ENCODE measurements at regions not wholly inside any gene's neighbourhood (a gene's known extent, or its start where the extent isn't known, plus 50 kb on each side); places are given as distances from the start of the nearest gene placed in this dataset.

DNA sequence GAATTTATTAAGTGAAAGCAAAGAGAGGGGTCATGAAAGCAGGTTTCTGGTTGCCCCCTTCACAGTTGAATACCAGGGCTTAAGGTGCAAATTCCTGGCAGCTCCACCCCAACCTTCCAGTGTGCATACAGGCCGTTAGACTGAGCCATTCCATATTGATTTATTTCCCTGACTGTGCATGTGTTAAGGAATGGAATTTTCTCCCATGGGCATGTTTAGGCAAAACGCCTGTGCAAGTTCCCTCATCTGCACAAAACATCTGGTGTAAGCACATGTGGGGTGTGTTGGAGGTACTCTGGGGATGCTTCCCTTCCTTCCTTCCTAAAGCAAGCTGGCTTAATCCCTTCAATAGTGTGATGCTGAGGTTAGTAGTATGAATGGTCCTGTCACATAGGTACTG is 1470.6 kb downstream of the MAT2B start:
- Histone ChIP-seq H3K4me3 (no peak overlapping the region), H3K27me3 (replicated peaks in 1 of 2; ENCODE audit: control insufficient read depth in 2 of 2, insufficient read depth in 2 of 2, low read length in 1 of 2) (no peaks in the 10 kb centered on the region), H4K20me1 (ENCODE audit: control insufficient read depth, insufficient read depth) (no peaks in the 10 kb centered on the region), H3K36me3 (ENCODE audit: control insufficient read depth in 2 of 2, insufficient read depth in 2 of 2, low read length in 1 of 2) (no peaks in the 10 kb centered on the region), H3K79me2 (ENCODE audit: control insufficient read depth, insufficient read depth, low read length) (no peaks in the 10 kb centered on the region), H2AFZ (ENCODE audit: control insufficient read depth, low read depth, low read length) (no peak overlapping the region), H3K4me2 (ENCODE audit: control insufficient read depth, insufficient read depth) (no peak overlapping the region), H3K4me1 (ENCODE audit: control insufficient read depth, insufficient read depth, low read length) (no peaks in the 10 kb centered on the region), H3K27ac (ENCODE audit: control insufficient read depth, insufficient read depth) (no peak overlapping the region), H3K9ac (ENCODE audit: control insufficient read depth, insufficient read depth, low read length) (no peak overlapping the region), H3K9me3 (replicated peaks; ENCODE audit: control insufficient read depth, insufficient read depth, low read length) (no peaks in the 10 kb centered on the region)
- POLR2A ChIA-PET, result no interaction called here
- RAD21 ChIA-PET (ENCODE audit: unreplicated experiment), result no interaction called here
- DNase-seq (ENCODE audit: low read depth, low spot score), result no peak
- intact Hi-C loops (cut with micrococcal nuclease; ENCODE audit: unreplicated experiment) (no loop called here), in situ Hi-C loops (cut with MboI) (no loop called here)
- ATAC-seq, result no peak
- CTCF ChIA-PET, result no interaction called here
- WGBS (ENCODE audit: insufficient coverage, insufficient replicate concordance, low lambda C conversion rate, missing lambda C conversion rate), result 3% methylated on average over 2 of the region's 2 CpGs
- BruUV-seq (replicated peaks), result no TSS peak
- no peak for FAIRE-seq
- SMC1A ChIA-PET (ENCODE audit: uncharacterized antibody, unreplicated experiment), result interaction anchor here (1.1 kb wide), 1 partner anchor 74 kb away, joined by 3 read pairs; no protein-coding TSS in a partner anchor
- no peak for TF ChIP-seq CHD1 (IDR thresholded peaks at IDR 0.05; ENCODE audit: low read depth, low read length)
- no peak for TF ChIP-seq ZNF207 (IDR thresholded peaks at IDR 0.05; ENCODE audit: borderline replicate concordance)
- no peak for TF ChIP-seq MEF2B (IDR thresholded peaks at IDR 0.05; ENCODE audit: partially characterized antibody, poor library complexity, severe bottlenecking)
- no peak for TF ChIP-seq BHLHE40 (IDR thresholded peaks at IDR 0.05; ENCODE audit: borderline replicate concordance in 1 of 2, low read depth in 2 of 2, low read length in 1 of 2)
- TF ChIP-seq CHD4 (IDR thresholded peaks at IDR 0.05), result no peak
- TF ChIP-seq RAD21 (IDR thresholded peaks at IDR 0.05; ENCODE audit: insufficient read depth, low read depth, low read length), result no peak
- TF ChIP-seq POLR2A (IDR thresholded peaks at IDR 0.05; ENCODE audit: low read depth, low read length), result no peak
- TF ChIP-seq, protein P1, sequence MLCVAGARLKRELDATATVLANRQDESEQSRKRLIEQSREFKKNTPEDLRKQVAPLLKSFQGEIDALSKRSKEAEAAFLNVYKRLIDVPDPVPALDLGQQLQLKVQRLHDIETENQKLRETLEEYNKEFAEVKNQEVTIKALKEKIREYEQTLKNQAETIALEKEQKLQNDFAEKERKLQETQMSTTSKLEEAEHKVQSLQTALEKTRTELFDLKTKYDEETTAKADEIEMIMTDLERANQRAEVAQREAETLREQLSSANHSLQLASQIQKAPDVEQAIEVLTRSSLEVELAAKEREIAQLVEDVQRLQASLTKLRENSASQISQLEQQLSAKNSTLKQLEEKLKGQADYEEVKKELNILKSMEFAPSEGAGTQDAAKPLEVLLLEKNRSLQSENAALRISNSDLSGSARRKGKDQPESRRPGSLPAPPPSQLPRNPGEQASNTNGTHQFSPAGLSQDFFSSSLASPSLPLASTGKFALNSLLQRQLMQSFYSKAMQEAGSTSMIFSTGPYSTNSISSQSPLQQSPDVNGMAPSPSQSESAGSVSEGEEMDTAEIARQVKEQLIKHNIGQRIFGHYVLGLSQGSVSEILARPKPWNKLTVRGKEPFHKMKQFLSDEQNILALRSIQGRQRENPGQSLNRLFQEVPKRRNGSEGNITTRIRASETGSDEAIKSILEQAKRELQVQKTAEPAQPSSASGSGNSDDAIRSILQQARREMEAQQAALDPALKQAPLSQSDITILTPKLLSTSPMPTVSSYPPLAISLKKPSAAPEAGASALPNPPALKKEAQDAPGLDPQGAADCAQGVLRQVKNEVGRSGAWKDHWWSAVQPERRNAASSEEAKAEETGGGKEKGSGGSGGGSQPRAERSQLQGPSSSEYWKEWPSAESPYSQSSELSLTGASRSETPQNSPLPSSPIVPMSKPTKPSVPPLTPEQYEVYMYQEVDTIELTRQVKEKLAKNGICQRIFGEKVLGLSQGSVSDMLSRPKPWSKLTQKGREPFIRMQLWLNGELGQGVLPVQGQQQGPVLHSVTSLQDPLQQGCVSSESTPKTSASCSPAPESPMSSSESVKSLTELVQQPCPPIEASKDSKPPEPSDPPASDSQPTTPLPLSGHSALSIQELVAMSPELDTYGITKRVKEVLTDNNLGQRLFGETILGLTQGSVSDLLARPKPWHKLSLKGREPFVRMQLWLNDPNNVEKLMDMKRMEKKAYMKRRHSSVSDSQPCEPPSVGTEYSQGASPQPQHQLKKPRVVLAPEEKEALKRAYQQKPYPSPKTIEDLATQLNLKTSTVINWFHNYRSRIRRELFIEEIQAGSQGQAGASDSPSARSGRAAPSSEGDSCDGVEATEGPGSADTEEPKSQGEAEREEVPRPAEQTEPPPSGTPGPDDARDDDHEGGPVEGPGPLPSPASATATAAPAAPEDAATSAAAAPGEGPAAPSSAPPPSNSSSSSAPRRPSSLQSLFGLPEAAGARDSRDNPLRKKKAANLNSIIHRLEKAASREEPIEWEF (IDR thresholded peaks at IDR 0.05; ENCODE audit: insufficient replicate concordance, low read depth, low read length), result no peak
- TF ChIP-seq, protein P2, sequence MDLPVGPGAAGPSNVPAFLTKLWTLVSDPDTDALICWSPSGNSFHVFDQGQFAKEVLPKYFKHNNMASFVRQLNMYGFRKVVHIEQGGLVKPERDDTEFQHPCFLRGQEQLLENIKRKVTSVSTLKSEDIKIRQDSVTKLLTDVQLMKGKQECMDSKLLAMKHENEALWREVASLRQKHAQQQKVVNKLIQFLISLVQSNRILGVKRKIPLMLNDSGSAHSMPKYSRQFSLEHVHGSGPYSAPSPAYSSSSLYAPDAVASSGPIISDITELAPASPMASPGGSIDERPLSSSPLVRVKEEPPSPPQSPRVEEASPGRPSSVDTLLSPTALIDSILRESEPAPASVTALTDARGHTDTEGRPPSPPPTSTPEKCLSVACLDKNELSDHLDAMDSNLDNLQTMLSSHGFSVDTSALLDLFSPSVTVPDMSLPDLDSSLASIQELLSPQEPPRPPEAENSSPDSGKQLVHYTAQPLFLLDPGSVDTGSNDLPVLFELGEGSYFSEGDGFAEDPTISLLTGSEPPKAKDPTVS (IDR thresholded peaks at IDR 0.05; ENCODE audit: low read depth, low read length), result no peak
- no peak for TF ChIP-seq GABPA (IDR thresholded peaks at IDR 0.05; ENCODE audit: low read depth)
- TF ChIP-seq NR2C1 (IDR thresholded peaks at IDR 0.05), result no peak
- TF ChIP-seq ZNF274 (IDR thresholded peaks at IDR 0.05; ENCODE audit: insufficient read depth, insufficient read length), result no peak
- TF ChIP-seq SMAD1 (IDR thresholded peaks at IDR 0.05; ENCODE audit: low read depth, partially characterized antibody), result no peak
- TF ChIP-seq, protein P3, sequence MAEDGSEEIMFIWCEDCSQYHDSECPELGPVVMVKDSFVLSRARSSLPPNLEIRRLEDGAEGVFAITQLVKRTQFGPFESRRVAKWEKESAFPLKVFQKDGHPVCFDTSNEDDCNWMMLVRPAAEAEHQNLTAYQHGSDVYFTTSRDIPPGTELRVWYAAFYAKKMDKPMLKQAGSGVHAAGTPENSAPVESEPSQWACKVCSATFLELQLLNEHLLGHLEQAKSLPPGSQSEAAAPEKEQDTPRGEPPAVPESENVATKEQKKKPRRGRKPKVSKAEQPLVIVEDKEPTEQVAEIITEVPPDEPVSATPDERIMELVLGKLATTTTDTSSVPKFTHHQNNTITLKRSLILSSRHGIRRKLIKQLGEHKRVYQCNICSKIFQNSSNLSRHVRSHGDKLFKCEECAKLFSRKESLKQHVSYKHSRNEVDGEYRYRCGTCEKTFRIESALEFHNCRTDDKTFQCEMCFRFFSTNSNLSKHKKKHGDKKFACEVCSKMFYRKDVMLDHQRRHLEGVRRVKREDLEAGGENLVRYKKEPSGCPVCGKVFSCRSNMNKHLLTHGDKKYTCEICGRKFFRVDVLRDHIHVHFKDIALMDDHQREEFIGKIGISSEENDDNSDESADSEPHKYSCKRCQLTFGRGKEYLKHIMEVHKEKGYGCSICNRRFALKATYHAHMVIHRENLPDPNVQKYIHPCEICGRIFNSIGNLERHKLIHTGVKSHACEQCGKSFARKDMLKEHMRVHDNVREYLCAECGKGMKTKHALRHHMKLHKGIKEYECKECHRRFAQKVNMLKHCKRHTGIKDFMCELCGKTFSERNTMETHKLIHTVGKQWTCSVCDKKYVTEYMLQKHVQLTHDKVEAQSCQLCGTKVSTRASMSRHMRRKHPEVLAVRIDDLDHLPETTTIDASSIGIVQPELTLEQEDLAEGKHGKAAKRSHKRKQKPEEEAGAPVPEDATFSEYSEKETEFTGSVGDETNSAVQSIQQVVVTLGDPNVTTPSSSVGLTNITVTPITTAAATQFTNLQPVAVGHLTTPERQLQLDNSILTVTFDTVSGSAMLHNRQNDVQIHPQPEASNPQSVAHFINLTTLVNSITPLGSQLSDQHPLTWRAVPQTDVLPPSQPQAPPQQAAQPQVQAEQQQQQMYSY (CRISPR knock-in tag; IDR thresholded peaks at IDR 0.05), result no peak
- TF ChIP-seq FOS (IDR thresholded peaks at IDR 0.05; ENCODE audit: borderline replicate concordance, extremely low read depth, insufficient read length), result no peak
- TF ChIP-seq ESRRA (IDR thresholded peaks at IDR 0.05; ENCODE audit: low read length), result no peak

Measured in GM12878 (cell line).